ENCODE measurements at regions not wholly inside any gene's neighbourhood (a gene's known extent, or its start where the extent isn't known, plus 50 kb on each side); places are given as distances from the start of the nearest gene placed in this dataset.
A peak's percentile ranks its signal among the peaks of the same experiment; 100 is the strongest.

DNA sequence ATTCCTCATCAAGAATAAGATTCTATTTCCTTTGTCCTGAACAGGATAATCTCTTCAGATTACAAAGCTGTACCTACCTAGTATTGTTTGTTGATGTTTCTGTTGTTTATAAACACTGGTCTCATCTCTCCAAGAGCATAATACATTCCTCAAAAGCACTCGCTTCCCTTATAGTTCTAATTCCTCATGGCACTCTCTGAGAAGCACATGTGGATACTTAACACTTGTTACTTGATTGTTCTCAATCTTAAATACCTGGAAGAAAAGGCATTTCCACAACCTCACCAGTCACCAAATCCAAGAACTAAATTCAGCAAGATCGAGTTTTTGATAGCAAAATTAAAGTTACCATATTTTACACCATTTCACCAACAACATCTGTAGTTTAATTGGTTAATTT is 145.9 kb upstream of the DUSP10 start:
- TF ChIP-seq CTCF (conservative IDR thresholded peaks at IDR 0.05) = no peak
- Mint-ChIP-seq H3K36me3 (no peaks in the 10 kb centered on the region), H3K27ac (no peak overlapping the region), H3K4me1 (ENCODE audit: unreplicated experiment) (no peaks in the 10 kb centered on the region), H3K9me3 (no peaks in the 10 kb centered on the region), H3K27me3 (peaks cover 3% of the 10 kb centered on the region), H3K4me3 (no peak overlapping the region)
- no peak for DNase-seq (ENCODE audit: extremely low spot score, unreplicated experiment)

DNA sequence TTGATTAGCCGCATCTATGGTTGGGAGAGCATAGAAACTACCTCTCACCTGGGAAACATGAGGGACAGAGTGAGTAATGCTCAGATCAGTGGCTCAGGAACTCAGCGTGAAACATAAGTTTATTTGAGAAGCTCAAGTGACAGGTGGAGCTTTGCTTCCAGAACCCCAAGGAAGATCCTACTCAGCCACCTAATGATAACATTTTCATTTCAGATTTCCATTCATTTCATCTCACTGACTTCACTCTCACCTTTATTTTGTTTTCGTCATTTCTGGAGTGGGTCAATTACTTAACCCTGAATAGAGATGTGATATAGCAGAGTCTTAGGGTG is 145.5 kb upstream of the DUSP10 start:
- TF ChIP-seq CTCF (conservative IDR thresholded peaks at IDR 0.05) = no peak
- no peak for DNase-seq (ENCODE audit: extremely low spot score, unreplicated experiment)
- Mint-ChIP-seq H3K36me3 (no peaks in the 10 kb centered on the region), H3K4me3 (no peak overlapping the region), H3K9me3 (no peaks in the 10 kb centered on the region), H3K27ac (peak overlapping the region; percentile 64), H3K27me3 (peaks cover 3% of the 10 kb centered on the region), H3K4me1 (ENCODE audit: unreplicated experiment) (no peaks in the 10 kb centered on the region)

- no peak for DNase-seq (ENCODE audit: extremely low spot score, unreplicated experiment)
- H3K4me3 Mint-ChIP-seq = no peak overlapping the region
- no peaks in the 10 kb centered on the region for H3K36me3 Mint-ChIP-seq
- H3K9me3 Mint-ChIP-seq = no peaks in the 10 kb centered on the region
- peaks cover 3% of the 10 kb centered on the region for H3K27me3 Mint-ChIP-seq
- H3K4me1 Mint-ChIP-seq (ENCODE audit: unreplicated experiment) = no peaks in the 10 kb centered on the region
- TF ChIP-seq CTCF (conservative IDR thresholded peaks at IDR 0.05) = no peak
- peak overlapping the region; percentile 64 for H3K27ac Mint-ChIP-seq
These were observed 145.0 kb upstream of the DUSP10 start for GRCh38 chr1:221886743-221887414.

DNA sequence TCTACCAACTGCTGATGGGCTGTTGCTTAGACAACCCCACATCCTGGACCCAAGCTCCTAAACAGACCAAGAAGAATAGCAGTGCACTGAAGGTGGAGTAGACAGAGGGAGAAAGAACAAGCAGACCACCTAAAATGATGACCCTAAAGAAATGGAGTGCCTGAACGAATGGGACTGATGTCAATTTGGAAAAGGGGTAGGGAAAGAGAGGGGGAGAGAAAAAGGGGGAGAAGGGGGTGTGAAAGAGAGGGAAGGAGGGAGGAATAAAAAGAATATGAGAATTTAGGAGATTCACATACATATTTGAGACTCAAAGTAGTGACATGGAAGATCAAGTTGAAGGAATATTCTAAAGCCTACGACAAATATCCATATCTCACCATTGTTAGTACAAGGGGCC is 144.4 kb upstream of the DUSP10 start:
- H3K9me3 Mint-ChIP-seq = no peaks in the 10 kb centered on the region
- H3K27me3 Mint-ChIP-seq = peaks cover 3% of the 10 kb centered on the region
- no peaks in the 10 kb centered on the region for H3K4me1 Mint-ChIP-seq (ENCODE audit: unreplicated experiment)
- DNase-seq (ENCODE audit: extremely low spot score, unreplicated experiment) = no peak
- no peak overlapping the region for H3K4me3 Mint-ChIP-seq
- H3K36me3 Mint-ChIP-seq = no peaks in the 10 kb centered on the region
- TF ChIP-seq CTCF (conservative IDR thresholded peaks at IDR 0.05) = no peak
- no peak overlapping the region for H3K27ac Mint-ChIP-seq

GRCh38 chr1:221884821-221885220 is 142.9 kb upstream of the DUSP10 start:
- H3K9me3 Mint-ChIP-seq = no peaks in the 10 kb centered on the region
- no peak for DNase-seq (ENCODE audit: extremely low spot score, unreplicated experiment)
- H3K27ac Mint-ChIP-seq = no peak overlapping the region
- TF ChIP-seq CTCF (conservative IDR thresholded peaks at IDR 0.05) = no peak
- no peaks in the 10 kb centered on the region for H3K36me3 Mint-ChIP-seq
- H3K4me3 Mint-ChIP-seq = no peak overlapping the region
- H3K27me3 Mint-ChIP-seq = no peaks in the 10 kb centered on the region
- H3K4me1 Mint-ChIP-seq (ENCODE audit: unreplicated experiment) = no peaks in the 10 kb centered on the region
